Esophagus (tissue), 2 donors: ENCODE measurements at regions not wholly inside any gene's neighbourhood (a gene's known extent, or its start where the extent isn't known, plus 50 kb on each side); places are given as distances from the start of the nearest gene placed in this dataset.

Experiments used
- H3K27ac ChIP-seq, 2 donors: one replicate each; pipeline ENCODE4 v1.5.1; 2013; ENCODE audit warnings: low read depth in 2 of 2, mild to moderate bottlenecking in 2 of 2, inconsistent platforms in 1 of 2, low read length in 1 of 2, moderate library complexity in 1 of 2
- H3K27me3 ChIP-seq, 2 donors: one replicate each; pipeline ENCODE4 v1.6.1; 2013; ENCODE audit warnings: low read length in 2 of 2, control low read depth in 1 of 2, mild to moderate bottlenecking in 1 of 2; ENCODE audit not compliant: insufficient read depth in 2 of 2, control insufficient read depth in 1 of 2
- H3K36me3 ChIP-seq, 2 donors: one replicate each; pipeline ENCODE4 v1.6.1; 2013; ENCODE audit warnings: low read length in 1 of 2; ENCODE audit not compliant: control insufficient read depth in 2 of 2, insufficient read depth in 2 of 2
- H3K4me1 ChIP-seq, 2 donors: one replicate each; pipeline ENCODE4 v1.6.1; 2013; ENCODE audit warnings: low read length in 1 of 2; ENCODE audit not compliant: control insufficient read depth in 2 of 2, insufficient read depth in 2 of 2
- H3K4me3 ChIP-seq, 2 donors: one replicate each; pipeline ENCODE4 v1.5.1; 2013; ENCODE audit warnings: low read length in 2 of 2, mild to moderate bottlenecking in 2 of 2, low read depth in 1 of 2, moderate library complexity in 1 of 2
- H3K9me3 ChIP-seq, 2 donors: one replicate each; pipeline ENCODE4 v1.6.1; 2013; ENCODE audit warnings: mild to moderate bottlenecking in 2 of 2, low read depth in 1 of 2, low read length in 1 of 2, moderate library complexity in 1 of 2; ENCODE audit not compliant: control insufficient read depth in 2 of 2, insufficient read depth in 1 of 2
- WGBS, 2 donors: extraction: QIAGEN DNeasy Blood & Tissue Kit; methylation state at CpG; one replicate each; pipeline ENCODE4 v1.1.7; 2013; 5-methylcytosine and 5-hydroxymethylcytosine counted together
- donor health status: healthy with polysubstance abuse.
- donor health status: Bipolar disorder and iron deficiency.

GRCh38 chr2:147327613-147328012 is 517.2 kb upstream of the ACVR2A start:
- no peak overlapping the region for H3K27ac ChIP-seq
- 47 to 48% methylated on average over 6 of the region's 6 CpGs for WGBS, 2 donors
- H3K36me3 ChIP-seq, result no peaks in the 10 kb centered on the region
- H3K9me3 ChIP-seq, result no peaks in the 10 kb centered on the region
- no peaks in the 10 kb centered on the region for H3K27me3 ChIP-seq
- no peak overlapping the region for H3K4me3 ChIP-seq
- no peaks in the 10 kb centered on the region for H3K4me1 ChIP-seq

- Histone ChIP-seq H3K4me1 (no peaks in the 10 kb centered on the region), H3K4me3 (no peak overlapping the region), H3K27me3 (no peaks in the 10 kb centered on the region), H3K27ac (no peak overlapping the region), H3K9me3 (peaks cover 0 to 6% of the 10 kb centered on the region in 2 donors), H3K36me3 (no peaks in the 10 kb centered on the region)
- 42 to 44% methylated on average over 1 of the region's 1 CpG for WGBS, 2 donors
Measured at GRCh38 chr2:147325990-147326389, 518.8 kb upstream of the ACVR2A start.

DNA sequence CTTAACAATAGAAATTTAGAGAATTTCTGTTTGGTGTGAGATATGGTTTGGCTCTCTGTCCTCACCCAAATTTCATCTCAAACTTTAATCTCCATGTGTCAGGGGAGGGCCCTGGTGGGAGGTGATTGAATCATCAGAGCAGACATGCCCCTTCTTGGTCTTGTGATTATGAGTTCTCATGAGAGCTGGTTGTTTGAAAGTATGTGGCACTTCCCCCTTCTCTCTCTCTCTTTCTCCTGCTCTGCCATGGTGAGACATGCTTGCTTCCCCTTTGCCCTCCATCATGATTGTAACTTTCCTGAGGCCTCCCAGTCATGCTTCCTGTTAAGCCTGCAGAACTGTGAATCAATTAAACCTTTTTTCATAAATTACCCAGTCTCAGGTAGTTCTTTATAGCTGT is 524.7 kb upstream of the ACVR2A start:
- Histone ChIP-seq H3K36me3 (no peaks in the 10 kb centered on the region), H3K27me3 (no peaks in the 10 kb centered on the region), H3K4me1 (no peaks in the 10 kb centered on the region), H3K9me3 (peaks cover 0 to 6% of the 10 kb centered on the region in 2 donors), H3K4me3 (no peak overlapping the region), H3K27ac (no peak overlapping the region)

DNA sequence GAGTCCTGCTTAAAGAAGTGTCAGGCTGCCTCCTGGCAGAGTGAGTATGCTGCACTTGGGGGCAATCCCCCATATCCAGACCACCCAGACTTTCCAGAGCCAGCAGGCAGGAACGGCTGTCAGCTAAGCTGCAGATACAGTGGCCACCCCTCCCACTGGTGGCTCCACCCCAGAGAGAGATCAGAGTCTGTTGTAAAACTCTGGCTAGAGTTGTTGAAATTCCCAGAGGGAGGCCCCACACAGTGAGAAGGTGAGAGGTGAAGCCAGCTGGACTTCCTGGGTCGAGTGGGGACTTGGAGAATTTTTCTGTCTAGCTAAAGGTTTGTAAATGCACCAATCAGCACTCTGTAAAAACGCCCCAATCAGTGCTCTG is 533.8 kb upstream of the ACVR2A start:
- H3K4me1 ChIP-seq, result no peaks in the 10 kb centered on the region
- no peak overlapping the region for H3K4me3 ChIP-seq
- no peaks in the 10 kb centered on the region for H3K36me3 ChIP-seq
- H3K27me3 ChIP-seq, result no peaks in the 10 kb centered on the region
- 54 to 61% methylated on average over 3 of the region's 3 CpGs for WGBS, 2 donors
- H3K9me3 ChIP-seq, result no peaks in the 10 kb centered on the region
- no peak overlapping the region for H3K27ac ChIP-seq

GRCh38 chr2:147310335-147311057 is 534.3 kb upstream of the ACVR2A start:
- Histone ChIP-seq H3K4me1 (no peaks in the 10 kb centered on the region), H3K27me3 (no peaks in the 10 kb centered on the region), H3K36me3 (no peaks in the 10 kb centered on the region), H3K27ac (no peak overlapping the region), H3K4me3 (no peak overlapping the region), H3K9me3 (no peaks in the 10 kb centered on the region)
- WGBS, 2 donors, result 90 to 93% methylated on average over 2 of the region's 2 CpGs

GRCh38 chr2:147297820-147298219 is 547.0 kb upstream of the ACVR2A start:
- Histone ChIP-seq H3K4me1 (no peaks in the 10 kb centered on the region), H3K4me3 (no peak overlapping the region), H3K36me3 (no peaks in the 10 kb centered on the region), H3K27me3 (no peaks in the 10 kb centered on the region), H3K9me3 (no peaks in the 10 kb centered on the region), H3K27ac (no peak overlapping the region)
- WGBS, 2 donors, result 76 to 86% methylated on average over 3 of the region's 3 CpGs

GRCh38 chr2:147294825-147295392 is 549.9 kb upstream of the ACVR2A start:
- Histone ChIP-seq H3K27ac (no peak overlapping the region), H3K36me3 (no peaks in the 10 kb centered on the region), H3K9me3 (no peaks in the 10 kb centered on the region), H3K4me1 (no peaks in the 10 kb centered on the region), H3K4me3 (no peak overlapping the region), H3K27me3 (no peaks in the 10 kb centered on the region)
- 39 to 46% methylated on average over 2 of the region's 2 CpGs for WGBS, 2 donors

- no peaks in the 10 kb centered on the region for H3K4me1 ChIP-seq
- H3K27ac ChIP-seq, result no peak overlapping the region
- no peak overlapping the region for H3K4me3 ChIP-seq
- no peaks in the 10 kb centered on the region for H3K9me3 ChIP-seq
- 79 to 81% methylated on average over 4 of the region's 4 CpGs for WGBS, 2 donors
- H3K36me3 ChIP-seq, result no peaks in the 10 kb centered on the region
- H3K27me3 ChIP-seq, result no peaks in the 10 kb centered on the region
Measured at GRCh38 chr2:147293991-147294824, 550.6 kb upstream of the ACVR2A start.

GRCh38 chr2:147288131-147288530 is 556.7 kb upstream of the ACVR2A start:
- H3K9me3 ChIP-seq, result no peaks in the 10 kb centered on the region
- H3K27me3 ChIP-seq, result no peaks in the 10 kb centered on the region
- no peak overlapping the region for H3K27ac ChIP-seq
- no peaks in the 10 kb centered on the region for H3K36me3 ChIP-seq
- no peaks in the 10 kb centered on the region for H3K4me1 ChIP-seq
- H3K4me3 ChIP-seq, result no peak overlapping the region
